ENCODE measurements at regions not wholly inside any gene's neighbourhood (a gene's known extent, or its start where the extent isn't known, plus 50 kb on each side); places are given as distances from the start of the nearest gene placed in this dataset.

- 94% methylated on average over 1 of the region's 1 CpG; no CpG with 5 or more reads in 1 of the 2 experiments for WGBS, 2 experiments (ENCODE audit: extremely low coverage in 1 of 2, insufficient coverage in 1 of 2, insufficient read length in 1 of 2, insufficient replicate concordance in 2 of 2, low coverage in 1 of 2, low lambda C conversion rate in 2 of 2, missing lambda C conversion rate in 1 of 2)
- Histone ChIP-seq H3K56ac (replicated peaks; ENCODE audit: insufficient read length, low read depth, low read length) (no peak overlapping the region), H4K8ac (ENCODE audit: extremely low read depth, insufficient read depth, low read length) (no peak overlapping the region), H3K23me2 (ENCODE audit: low read depth, low read length) (no peaks in the 10 kb centered on the region; the same call in 1 of the 2 replicates), H3K4me1 (replicated peaks in 1 of 4; ENCODE audit: control insufficient read depth in 3 of 4, insufficient read depth in 4 of 4, low read length in 3 of 4) (peaks cover 2 to 12% (median 7%) of the 10 kb centered on the region in 4 experiments; a peak in 6 of 7 replicates), H4K20me1 (replicated peaks in 1 of 2; ENCODE audit: control insufficient read depth in 1 of 2, insufficient read depth in 2 of 2, low read length in 2 of 2) (peaks cover 0 to 2% of the 10 kb centered on the region in 2 experiments), H2BK5ac (ENCODE audit: low read depth, low read length) (no peak overlapping the region), H4K91ac (replicated peaks; ENCODE audit: insufficient read length, low read length) (no peak overlapping the region), H2BK20ac (ENCODE audit: low read length) (no peak overlapping the region), H3K4me2 (ENCODE audit: insufficient read depth in 1 of 2, low read depth in 2 of 2, low read length in 2 of 2) (no peak overlapping the region), H3K4ac (replicated peaks; ENCODE audit: insufficient read length, low read depth, low read length) (no peak overlapping the region), H3K4me3 (ENCODE audit: extremely low read depth in 1 of 4, insufficient read depth in 2 of 4, low read depth in 3 of 4, low read length in 4 of 4) (no peak overlapping the region), H3K18ac (ENCODE audit: extremely low read depth, low read length) (no peak overlapping the region), H2AK5ac (ENCODE audit: low read depth, low read length) (no peak overlapping the region), H2BK15ac (ENCODE audit: low read length) (no peak overlapping the region), H3K23ac (ENCODE audit: insufficient read length) (no peak overlapping the region), H3K36me3 (ENCODE audit: control insufficient read depth in 2 of 4, insufficient read depth in 4 of 4, low read length in 3 of 4) (no peaks in the 10 kb centered on the region), H2AFZ (ENCODE audit: low read length) (no peak overlapping the region), H3K27me3 (replicated peaks in 1 of 4; ENCODE audit: control insufficient read depth in 3 of 4, extremely low read depth in 1 of 4, insufficient read depth in 3 of 4, low read length in 3 of 4) (no peaks in the 10 kb centered on the region), H3K9ac (replicated peaks in 1 of 4; ENCODE audit: extremely low read depth in 1 of 4, low read depth in 3 of 4, low read length in 3 of 4) (no peak overlapping the region), H3K9me3 (ENCODE audit: insufficient read depth in 2 of 2, low read depth in 1 of 2, low read length in 1 of 2) (no peaks in the 10 kb centered on the region), H2BK120ac (replicated peaks; ENCODE audit: low read depth, low read length) (no peak overlapping the region), H3K14ac (ENCODE audit: insufficient read length) (no peak overlapping the region), H3K27ac (ENCODE audit: low read depth, low read length) (no peak overlapping the region), H2BK12ac (ENCODE audit: low read depth, low read length) (no peak overlapping the region), H3K79me2 (ENCODE audit: control insufficient read depth in 1 of 2, insufficient read depth in 2 of 2, low read length in 2 of 2) (no peaks in the 10 kb centered on the region), H3K79me1 (ENCODE audit: low read depth, low read length) (no peaks in the 10 kb centered on the region), H4K5ac (ENCODE audit: insufficient read length, low read depth, low read length) (no peak overlapping the region)
- CTCF ChIA-PET (ENCODE audit: partially characterized antibody) = interaction anchor here (0.7 to 28.1 kb wide), 18 partner anchors 8 to 588 kb away, joined by 3 to 823 read pairs (median 5); no protein-coding TSS in a partner anchor
- TF ChIP-seq GABPA (IDR thresholded peaks at IDR 0.05; ENCODE audit: borderline replicate concordance, insufficient read depth, low read length) (no peak), POLR2AphosphoS5 (IDR thresholded peaks at IDR 0.05; ENCODE audit: low read depth, low read length) (no peak), POLR2A (IDR thresholded peaks at IDR 0.05; ENCODE audit: control extremely low read depth in 1 of 2, low read depth in 2 of 2, low read length in 2 of 2) (no peak), CEBPB (IDR thresholded peaks at IDR 0.05; ENCODE audit: low read depth, low read length) (no peak)
- POLR2A ChIA-PET (ENCODE audit: partially characterized antibody) = no interaction called here
- FAIRE-seq (no peak), DNase-seq (ENCODE audit: low read depth in 1 of 2, low spot score in 2 of 2) (no peak)
Observed at GRCh38 chr1:201706109-201706508, 122.8 kb upstream of the IPO9 start.

Data from H1 (cell line).